Astrocyte (in vitro differentiated cells and primary cell): ENCODE measurements at regions not wholly inside any gene's neighbourhood (a gene's known extent, or its start where the extent isn't known, plus 50 kb on each side); places are given as distances from the start of the nearest gene placed in this dataset.

Experiments
- CTCF ChIP-seq: IDR thresholded peaks from 2 replicates; pipeline ENCODE4 v1.5.1; 2011; ENCODE audit warnings: low read depth, mild to moderate bottlenecking, inconsistent platforms, low read length, moderate library complexity; ENCODE audit not compliant: insufficient read depth
- EZH2 ChIP-seq: IDR thresholded peaks from 2 replicates; pipeline ENCODE4 v1.6.1; 2012; ENCODE audit warnings: mild to moderate bottlenecking, low read length, inconsistent platforms; ENCODE audit not compliant: insufficient read depth

DNA sequence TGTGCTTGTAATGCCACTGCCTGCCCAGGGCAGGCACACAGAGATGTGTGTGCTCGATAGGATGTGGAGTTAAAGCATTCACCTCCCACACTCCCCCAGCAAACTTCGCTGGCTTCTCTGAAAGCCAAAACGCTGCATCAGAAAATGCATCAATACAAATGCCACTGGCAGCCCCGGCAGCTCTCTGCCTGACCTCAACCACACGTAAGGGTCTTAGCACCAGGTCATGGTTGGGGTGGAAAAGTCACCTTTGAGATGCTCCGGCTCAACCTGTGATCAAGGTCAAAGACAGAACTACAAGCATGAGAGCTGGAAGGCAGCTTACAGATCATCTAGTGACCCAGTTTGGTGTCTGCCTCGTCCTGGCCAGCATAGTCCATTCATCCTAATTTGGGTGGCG lies 114.4 kb upstream of the NANOS1 start:
- TF ChIP-seq EZH2 (no peak), CTCF (no peak)
